ENCODE measurements at regions not wholly inside any gene's neighbourhood (a gene's known extent, or its start where the extent isn't known, plus 50 kb on each side); places are given as distances from the start of the nearest gene placed in this dataset.

DNA sequence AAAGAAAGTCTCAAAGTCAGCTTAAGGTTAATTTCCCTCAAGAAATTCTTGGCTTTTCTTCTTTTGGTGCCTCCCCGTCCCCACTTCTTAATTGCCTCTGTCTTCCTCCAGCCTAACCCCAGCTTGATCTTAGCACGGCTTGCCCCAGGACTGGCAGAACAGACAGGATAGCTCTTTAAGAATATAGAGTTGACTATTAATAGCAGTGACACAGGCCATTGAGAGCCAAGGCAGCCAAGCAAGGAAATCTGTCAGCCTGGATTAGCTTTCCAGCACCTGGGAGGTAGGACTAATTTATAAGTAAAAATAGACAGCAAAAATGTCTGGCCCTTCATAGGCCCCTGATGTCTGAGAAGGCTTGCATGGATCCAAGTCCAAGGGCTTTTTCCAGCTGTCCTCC lies 384.6 kb upstream of the SLC30A5 start:
- no peak for TF ChIP-seq POLR2A (IDR thresholded peaks at IDR 0.05; ENCODE audit: borderline replicate concordance, extremely low read depth, insufficient read depth, insufficient read length)
- TF ChIP-seq ELF1 (IDR thresholded peaks at IDR 0.05; ENCODE audit: borderline replicate concordance, low read depth), result no peak

Data from HCT116 (cell line).